ENCODE measurements at regions not wholly inside any gene's neighbourhood (a gene's known extent, or its start where the extent isn't known, plus 50 kb on each side); places are given as distances from the start of the nearest gene placed in this dataset.

- no peak for DNase-seq
Measured at GRCh38 chr16:74232806-74233465, 63.7 kb upstream of the PSMD7 start.

- DNase-seq: no peak
Measured at GRCh38 chr16:74230126-74230525, 66.5 kb upstream of the PSMD7 start.

GRCh38 chr16:74226338-74226954 is 70.2 kb upstream of the PSMD7 start:
- DNase-seq: no peak

- DNase-seq: no peak
Measured at GRCh38 chr16:74224828-74225612, 71.6 kb upstream of the PSMD7 start.

DNA sequence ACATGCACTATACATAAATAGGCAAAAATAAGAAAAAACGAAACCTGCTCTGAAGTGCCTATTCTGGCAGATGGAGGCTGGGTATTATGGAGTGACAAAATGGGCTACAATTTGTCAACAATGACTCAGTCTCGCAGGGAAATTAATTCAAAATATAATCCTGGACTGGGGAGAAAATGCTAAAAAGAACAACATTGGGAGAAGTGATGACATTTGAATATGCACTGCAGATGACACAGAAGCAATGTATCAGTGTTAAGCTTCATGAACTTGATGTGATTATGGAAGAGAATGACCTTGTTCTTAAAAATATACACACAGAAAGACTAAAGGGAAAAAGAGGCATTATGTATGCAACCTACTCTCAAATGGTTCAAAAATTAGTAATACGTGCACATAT is 74.8 kb upstream of the PSMD7 start:
- DNase-seq: no peak

DNA sequence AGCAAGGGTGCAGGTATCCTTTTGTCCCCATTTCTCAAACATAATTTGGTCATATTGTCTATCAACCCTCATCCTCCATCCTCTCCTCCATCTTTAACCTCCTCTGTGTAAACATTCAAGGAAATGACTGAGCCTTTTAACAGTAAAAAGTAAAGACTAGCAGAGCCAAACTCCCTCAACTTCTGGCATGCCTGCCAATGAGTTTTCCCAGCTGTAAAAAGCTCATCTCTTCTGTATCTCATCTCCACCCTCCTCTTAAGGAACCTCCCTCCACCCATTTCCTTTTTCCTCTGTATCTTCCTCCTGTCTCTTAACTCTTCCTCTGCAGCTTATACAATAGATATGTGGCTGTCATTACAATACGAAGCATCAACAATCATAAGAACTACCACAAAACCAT is 76.9 kb upstream of the PSMD7 start:
- no peak for DNase-seq

GRCh38 chr16:74218871-74219270 is 77.7 kb upstream of the PSMD7 start:
- DNase-seq: no peak

- no peak for DNase-seq
Measured at GRCh38 chr16:74216319-74216718, 80.3 kb upstream of the PSMD7 start.

- no peak for DNase-seq
Measured at GRCh38 chr16:74215249-74215648, 81.4 kb upstream of the PSMD7 start.

DNA sequence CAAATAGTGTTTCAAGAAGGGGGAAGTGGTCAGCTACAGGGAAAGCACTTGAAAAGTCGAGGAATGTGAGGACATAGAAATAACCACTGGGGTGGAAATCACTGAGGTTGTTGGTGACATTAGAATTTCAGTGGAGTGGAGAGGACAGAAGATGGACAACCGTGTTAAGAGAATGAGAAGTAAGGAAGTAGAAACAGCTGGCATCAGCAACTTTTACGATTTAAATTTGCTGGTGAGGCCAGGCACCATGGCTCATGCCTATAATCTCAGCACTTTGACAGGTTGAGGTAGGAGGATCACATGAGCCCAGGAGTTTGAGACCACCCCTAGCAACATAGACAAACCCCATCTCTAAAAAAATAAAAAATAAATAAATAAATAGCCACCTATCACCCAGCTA is 83.2 kb upstream of the PSMD7 start:
- no peak for DNase-seq

DNA sequence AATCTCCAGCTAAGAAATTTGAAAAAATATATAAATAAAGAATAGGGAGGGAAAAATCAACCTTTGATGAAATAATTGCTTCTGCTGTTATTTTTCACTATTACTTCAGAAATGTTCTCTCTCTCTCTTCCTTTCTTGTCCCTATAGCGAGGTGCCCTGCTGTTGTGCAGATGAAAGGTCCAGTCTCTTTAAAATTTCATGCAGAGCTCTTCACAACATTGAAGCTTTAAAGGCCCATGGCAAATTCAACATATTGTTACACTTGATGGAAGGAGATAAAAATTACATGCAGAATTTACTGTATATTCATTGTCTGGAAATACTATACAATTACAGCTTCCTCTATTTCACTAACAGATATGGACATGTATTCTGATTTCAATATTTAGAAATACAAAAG is 86.4 kb upstream of the PSMD7 start:
- no peak for DNase-seq

DNA sequence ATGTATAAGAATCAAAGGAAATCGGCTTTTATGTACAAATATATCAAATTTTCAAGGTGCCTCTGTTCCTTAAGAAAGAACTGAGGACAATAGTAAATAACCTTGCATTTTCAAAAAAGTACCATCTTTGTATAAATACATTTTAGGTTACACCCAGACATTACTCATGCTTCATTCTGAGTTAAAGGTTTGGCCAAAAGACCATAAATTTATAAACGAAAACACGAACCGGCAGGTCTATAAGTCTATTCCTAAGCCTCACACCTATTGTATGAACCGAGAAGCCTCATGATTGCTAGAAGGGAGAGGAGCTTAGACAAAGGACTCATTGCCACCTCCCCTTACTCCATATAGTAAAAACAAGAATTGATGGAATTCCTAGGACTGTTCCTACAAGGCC is 94.6 kb upstream of the PSMD7 start:
- DNase-seq: no peak

GRCh38 chr16:74201576-74201975 is 95.0 kb upstream of the PSMD7 start:
- no peak for DNase-seq

- DNase-seq: no peak
Measured at GRCh38 chr16:74200921-74201320, 95.7 kb upstream of the PSMD7 start.

GRCh38 chr16:74199842-74200124 is 96.8 kb upstream of the PSMD7 start:
- DNase-seq: no peak

DNA sequence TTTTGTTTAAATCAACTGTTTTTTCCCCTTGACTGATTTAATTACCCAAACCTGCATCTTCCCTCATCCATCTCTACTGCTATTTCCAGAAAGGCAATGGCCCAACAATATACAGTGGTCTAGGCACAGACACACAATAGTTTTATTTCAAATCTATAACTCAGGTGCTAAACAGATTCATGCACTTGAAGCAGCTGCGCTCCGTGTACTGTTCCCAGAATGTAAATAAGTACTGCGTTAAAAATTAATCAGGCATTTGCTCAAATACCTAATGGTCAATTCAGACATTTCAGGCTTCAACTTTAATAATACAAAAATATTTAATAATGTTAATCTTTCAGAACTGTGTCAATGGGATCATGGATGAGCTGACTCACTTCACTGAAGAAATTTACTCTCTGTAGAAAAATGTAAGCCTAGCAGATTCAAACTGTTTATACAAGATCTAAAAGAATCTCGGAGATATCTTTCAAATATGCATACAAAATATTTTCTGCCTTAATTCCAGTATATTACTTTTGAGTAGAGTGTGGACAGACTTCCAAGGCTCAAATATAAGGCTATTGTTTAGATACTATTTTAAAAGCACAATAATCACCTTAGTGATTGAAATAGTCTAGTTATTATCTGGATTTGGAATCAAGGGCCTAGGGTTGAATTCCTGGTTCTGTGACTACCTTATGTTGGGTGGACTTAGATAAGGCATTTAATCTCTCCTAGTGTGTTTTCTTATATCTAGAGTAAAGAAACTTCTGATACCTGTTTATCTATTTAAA is 97.4 kb upstream of the PSMD7 start:
- no peak for DNase-seq

GRCh38 chr16:74192281-74192797 is 104.3 kb upstream of the PSMD7 start:
- DNase-seq: no peak

- DNase-seq: no peak
Measured at GRCh38 chr16:74190292-74190691, 106.3 kb upstream of the PSMD7 start.

DNA sequence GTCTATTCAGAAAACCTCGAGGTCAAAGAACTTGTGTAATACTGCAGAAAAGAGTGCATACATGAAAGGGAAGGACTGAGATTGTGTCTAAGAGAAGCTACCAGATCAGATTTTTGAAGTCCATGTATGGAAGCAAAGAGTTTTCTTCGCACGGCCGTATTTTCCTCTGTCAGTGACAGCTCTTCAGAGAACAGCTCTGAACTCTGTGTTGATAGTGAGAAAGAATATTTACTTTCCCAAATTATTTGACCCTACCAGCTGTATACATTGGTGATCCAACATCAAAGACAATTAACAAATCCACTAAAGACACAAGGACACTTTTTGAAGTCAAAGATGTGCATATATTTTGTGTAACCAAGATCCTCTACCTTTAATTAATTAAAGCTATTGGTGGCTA is 107.8 kb upstream of the PSMD7 start:
- DNase-seq: no peak

DNA sequence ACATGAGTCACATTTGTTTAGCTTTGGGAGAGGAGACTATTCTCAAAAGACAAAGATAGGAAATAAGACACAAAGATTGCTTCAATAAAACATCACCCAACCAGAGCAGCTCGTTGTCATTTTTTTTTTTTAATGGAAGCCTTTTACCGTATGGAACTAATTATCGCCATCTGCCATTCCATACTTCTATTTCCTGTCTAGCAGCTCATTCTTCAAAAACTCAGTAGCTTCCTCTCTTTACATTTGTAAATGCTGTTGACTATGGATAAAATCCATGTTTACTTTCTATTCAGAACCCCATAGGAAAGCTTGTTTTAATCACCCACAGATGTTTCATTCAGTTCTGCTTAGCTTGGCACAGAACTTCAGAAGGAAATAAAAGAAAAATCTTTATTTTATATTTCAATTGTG is 110.0 kb upstream of the PSMD7 start:
- no peak for DNase-seq

DNA sequence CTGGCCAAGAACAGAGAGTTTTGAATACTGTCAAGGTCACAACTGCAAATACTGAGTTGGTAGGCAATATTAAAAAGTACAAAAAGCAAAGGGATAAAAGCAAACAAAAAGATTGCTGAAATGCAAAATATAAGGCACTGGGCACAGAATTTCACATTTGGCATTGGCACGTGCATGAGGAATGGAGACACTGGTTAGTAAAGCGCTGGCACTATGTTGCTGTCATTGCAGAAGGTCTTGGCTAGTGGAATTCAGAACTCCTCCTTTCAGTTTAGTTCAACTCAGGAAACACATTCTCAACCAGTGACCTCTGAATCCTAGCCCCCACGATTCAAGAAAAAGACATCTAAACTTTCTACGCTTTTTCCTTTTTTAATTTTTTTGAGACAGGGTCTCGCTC is 111.8 kb upstream of the PSMD7 start:
- DNase-seq: no peak

DNA sequence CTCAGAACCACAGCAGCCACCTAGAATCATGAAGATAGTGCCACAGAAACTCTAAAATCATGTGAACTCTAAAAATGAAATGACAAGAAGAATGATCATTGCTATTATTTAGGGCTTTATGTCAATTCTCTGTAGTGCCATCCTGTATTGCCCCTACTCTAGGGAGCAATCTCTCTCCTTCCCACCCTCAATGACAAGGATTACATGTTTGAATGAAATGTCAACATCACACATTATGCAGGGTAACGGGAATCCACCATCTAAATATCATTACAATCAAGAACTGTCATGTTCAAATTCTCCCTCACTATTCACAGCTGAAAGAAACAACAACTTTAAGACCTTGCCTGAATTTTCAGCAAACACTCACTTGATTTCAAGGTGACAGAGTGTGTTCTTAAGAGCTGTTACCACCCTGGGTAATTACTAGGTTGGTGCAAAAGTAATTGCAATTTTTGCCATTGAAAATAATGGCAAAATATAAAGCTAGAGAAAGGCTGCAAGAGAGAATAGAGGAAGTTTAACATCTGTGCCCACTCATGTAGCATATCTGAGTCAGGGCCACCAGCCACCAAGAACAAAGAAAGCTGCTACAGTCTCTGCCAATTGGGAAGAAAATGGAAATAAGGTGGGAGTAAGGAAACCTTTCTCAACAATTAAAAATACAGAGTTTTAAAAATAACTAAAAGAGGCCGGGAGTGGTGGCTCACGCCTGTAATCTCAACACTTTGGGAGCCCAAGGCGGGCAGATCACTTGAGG is 112.8 kb upstream of the PSMD7 start:
- no peak for DNase-seq
